ENCODE measurements at regions not wholly inside any gene's neighbourhood (a gene's known extent, or its start where the extent isn't known, plus 50 kb on each side); places are given as distances from the start of the nearest gene placed in this dataset.

DNA sequence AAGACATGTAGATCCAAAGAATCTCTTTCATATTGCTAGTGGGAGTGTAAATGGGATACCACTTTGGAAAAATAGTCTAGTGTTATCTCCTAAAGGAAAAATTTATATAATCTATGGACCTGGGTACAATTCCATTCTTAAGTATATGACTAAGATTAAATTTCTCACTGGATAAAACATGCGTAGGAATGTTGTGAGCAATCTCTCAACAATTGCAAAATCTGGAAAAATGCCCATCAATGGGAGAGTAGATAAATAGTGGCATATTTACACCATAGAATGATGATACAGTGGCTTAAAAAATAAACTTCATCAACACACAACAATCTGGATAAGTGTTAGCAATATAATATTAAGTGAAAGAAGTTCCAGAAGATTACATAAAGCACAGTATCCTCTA, 469.5 kb downstream of the MAN2A1 start:
- no peaks in the 10 kb centered on the region for H3K36me3 Mint-ChIP-seq (ENCODE audit: insufficient read depth in 1 of 3, low read depth in 3 of 3)
- no peak overlapping the region for H3K4me2 ChIP-seq (ENCODE audit: insufficient read depth, insufficient read length, low read length)
- H3K4me3 Mint-ChIP-seq: no peak overlapping the region
- no peak overlapping the region for H3T11ph ChIP-seq (ENCODE audit: low read length)
- no peaks in the 10 kb centered on the region for H3K79me1 ChIP-seq (ENCODE audit: insufficient read depth, low read depth, low read length, poor library complexity, severe bottlenecking)
- H3K9ac ChIP-seq (ENCODE audit: extremely low read depth, insufficient read length, low read length): no peak overlapping the region
- no peak for DNase-seq
- no peaks in the 10 kb centered on the region for H4K20me1 ChIP-seq (ENCODE audit: control insufficient read depth, insufficient read depth, insufficient read length)
- H3K27me3 ChIP-seq (ENCODE audit: insufficient read depth, low read length): no peaks in the 10 kb centered on the region
- no peak overlapping the region for H4K91ac ChIP-seq (ENCODE audit: insufficient read length, low read depth, low read length)
- H3K27ac ChIP-seq (ENCODE audit: insufficient read length, low read depth, low read length): no peak overlapping the region
- H3K27me3 Mint-ChIP-seq (ENCODE audit: low read depth): no peaks in the 10 kb centered on the region
- H2BK120ac ChIP-seq (ENCODE audit: low read depth, low read length, poor library complexity, severe bottlenecking): no peak overlapping the region
- H2BK12ac ChIP-seq (ENCODE audit: insufficient read length, low read depth, low read length): no peak overlapping the region
- no peaks in the 10 kb centered on the region for H3K23me2 ChIP-seq (ENCODE audit: insufficient read length, low read depth, low read length, poor library complexity, severe bottlenecking)
- H3K79me2 ChIP-seq (ENCODE audit: insufficient read depth, low read length): no peaks in the 10 kb centered on the region
- no peak overlapping the region for H3K4ac ChIP-seq (ENCODE audit: low read depth, low read length)
- H3K14ac ChIP-seq (ENCODE audit: insufficient read depth, low read length): no peak overlapping the region
- H2BK5ac ChIP-seq (ENCODE audit: insufficient read length, low read length): no peak overlapping the region
- H3K23ac ChIP-seq (ENCODE audit: insufficient read length, low read depth, low read length): no peak overlapping the region
- no peak overlapping the region for H3K18ac ChIP-seq (ENCODE audit: insufficient read length, low read depth, low read length)
- no peak overlapping the region for H4K8ac ChIP-seq (replicated peaks; ENCODE audit: insufficient read length, low read depth, low read length)
- H3K9me3 Mint-ChIP-seq: no peaks in the 10 kb centered on the region
- no peak overlapping the region for H3K27ac Mint-ChIP-seq
- no peak overlapping the region for H3K56ac ChIP-seq (ENCODE audit: insufficient read length, low read depth, low read length)
- no peak overlapping the region for H4K5ac ChIP-seq (ENCODE audit: insufficient read length, low read depth, low read length)
- H2AK5ac ChIP-seq (ENCODE audit: insufficient read length, low read length): no peak overlapping the region
- peaks cover 8 to 9% of the 10 kb centered on the region in 2 experiments for H3K4me1 Mint-ChIP-seq
- no peaks in the 10 kb centered on the region for H3K9me3 ChIP-seq (ENCODE audit: control insufficient read depth, low read depth, low read length)
- no CpG with 5 or more reads among the region's 1 CpG for WGBS (ENCODE audit: extremely low coverage, insufficient read length, low lambda C conversion rate)
- no peaks in the 10 kb centered on the region for H3K4me1 ChIP-seq (ENCODE audit: insufficient read depth, low read length)
- H2AFZ ChIP-seq (ENCODE audit: low read length): no peak overlapping the region
- TF ChIP-seq, protein P1, sequence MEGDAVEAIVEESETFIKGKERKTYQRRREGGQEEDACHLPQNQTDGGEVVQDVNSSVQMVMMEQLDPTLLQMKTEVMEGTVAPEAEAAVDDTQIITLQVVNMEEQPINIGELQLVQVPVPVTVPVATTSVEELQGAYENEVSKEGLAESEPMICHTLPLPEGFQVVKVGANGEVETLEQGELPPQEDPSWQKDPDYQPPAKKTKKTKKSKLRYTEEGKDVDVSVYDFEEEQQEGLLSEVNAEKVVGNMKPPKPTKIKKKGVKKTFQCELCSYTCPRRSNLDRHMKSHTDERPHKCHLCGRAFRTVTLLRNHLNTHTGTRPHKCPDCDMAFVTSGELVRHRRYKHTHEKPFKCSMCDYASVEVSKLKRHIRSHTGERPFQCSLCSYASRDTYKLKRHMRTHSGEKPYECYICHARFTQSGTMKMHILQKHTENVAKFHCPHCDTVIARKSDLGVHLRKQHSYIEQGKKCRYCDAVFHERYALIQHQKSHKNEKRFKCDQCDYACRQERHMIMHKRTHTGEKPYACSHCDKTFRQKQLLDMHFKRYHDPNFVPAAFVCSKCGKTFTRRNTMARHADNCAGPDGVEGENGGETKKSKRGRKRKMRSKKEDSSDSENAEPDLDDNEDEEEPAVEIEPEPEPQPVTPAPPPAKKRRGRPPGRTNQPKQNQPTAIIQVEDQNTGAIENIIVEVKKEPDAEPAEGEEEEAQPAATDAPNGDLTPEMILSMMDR (conservative IDR thresholded peaks at IDR 0.05): no peak
- no peak overlapping the region for H2BK15ac ChIP-seq (ENCODE audit: low read depth, low read length)
- no peak overlapping the region for H2BK20ac ChIP-seq (ENCODE audit: low read depth, low read length, poor library complexity, severe bottlenecking)

Measured in H9 (cell line).